DOHH2 (cell line): ENCODE measurements at regions not wholly inside any gene's neighbourhood (a gene's known extent, or its start where the extent isn't known, plus 50 kb on each side); places are given as distances from the start of the nearest gene placed in this dataset.

Source experiments
- EZH2phosphoT487 ChIP-seq: fragments of 200-600 bp; sonication (generic); IDR thresholded peaks from 2 replicates; pipeline ENCODE4 v1.6.1; 2017; ENCODE audit warnings: borderline replicate concordance, mild to moderate bottlenecking, antibody characterized with exemption, low read length, moderate library complexity, mixed read lengths
- TF ChIP-seq, protein P1 (sequence below): fragments of 200-600 bp; sonication (generic); IDR thresholded peaks from one replicate; pipeline ENCODE4 v1.5.1; 2014; ENCODE audit warnings: antibody characterized with exemption, mild to moderate bottlenecking, low read depth, low read length; ENCODE audit not compliant: poor library complexity, severe bottlenecking

DNA sequence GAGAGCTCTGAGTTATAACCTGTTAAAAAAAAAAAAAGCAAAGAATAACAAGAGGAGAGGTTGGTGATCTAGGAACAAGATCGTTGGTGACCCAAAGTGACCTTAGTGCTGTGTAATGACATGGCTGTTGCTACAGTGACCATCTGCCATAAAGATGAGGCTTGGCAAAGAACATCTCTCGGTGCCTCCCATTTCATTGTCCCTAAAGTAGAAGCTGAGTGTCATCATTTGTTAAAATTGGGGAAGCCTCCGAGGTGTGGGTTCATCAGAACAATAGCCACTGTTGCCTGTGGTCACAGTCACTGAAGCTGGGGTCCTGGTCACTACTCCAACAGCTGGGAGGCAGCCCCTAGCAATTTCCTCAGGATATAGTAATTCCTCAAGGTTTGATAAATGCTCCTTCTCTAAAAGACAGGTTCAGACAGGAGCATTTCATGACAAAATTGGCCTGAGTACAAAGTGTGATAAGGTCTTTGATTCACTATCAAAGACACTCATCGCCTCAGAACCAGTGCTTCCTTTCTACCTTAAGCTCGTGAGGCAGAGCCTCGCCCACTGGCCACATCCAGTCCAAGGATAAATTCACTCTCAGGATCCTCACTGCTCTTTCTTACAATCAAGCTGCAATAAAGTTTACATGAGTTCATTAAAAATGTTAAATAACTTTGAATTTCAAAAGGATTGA, 81.9 kb upstream of the RGS2 start:
- TF ChIP-seq, protein P1, sequence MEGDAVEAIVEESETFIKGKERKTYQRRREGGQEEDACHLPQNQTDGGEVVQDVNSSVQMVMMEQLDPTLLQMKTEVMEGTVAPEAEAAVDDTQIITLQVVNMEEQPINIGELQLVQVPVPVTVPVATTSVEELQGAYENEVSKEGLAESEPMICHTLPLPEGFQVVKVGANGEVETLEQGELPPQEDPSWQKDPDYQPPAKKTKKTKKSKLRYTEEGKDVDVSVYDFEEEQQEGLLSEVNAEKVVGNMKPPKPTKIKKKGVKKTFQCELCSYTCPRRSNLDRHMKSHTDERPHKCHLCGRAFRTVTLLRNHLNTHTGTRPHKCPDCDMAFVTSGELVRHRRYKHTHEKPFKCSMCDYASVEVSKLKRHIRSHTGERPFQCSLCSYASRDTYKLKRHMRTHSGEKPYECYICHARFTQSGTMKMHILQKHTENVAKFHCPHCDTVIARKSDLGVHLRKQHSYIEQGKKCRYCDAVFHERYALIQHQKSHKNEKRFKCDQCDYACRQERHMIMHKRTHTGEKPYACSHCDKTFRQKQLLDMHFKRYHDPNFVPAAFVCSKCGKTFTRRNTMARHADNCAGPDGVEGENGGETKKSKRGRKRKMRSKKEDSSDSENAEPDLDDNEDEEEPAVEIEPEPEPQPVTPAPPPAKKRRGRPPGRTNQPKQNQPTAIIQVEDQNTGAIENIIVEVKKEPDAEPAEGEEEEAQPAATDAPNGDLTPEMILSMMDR: no peak
- no peak for TF ChIP-seq EZH2phosphoT487
